ENCODE measurements at regions not wholly inside any gene's neighbourhood (a gene's known extent, or its start where the extent isn't known, plus 50 kb on each side); places are given as distances from the start of the nearest gene placed in this dataset.
A peak's percentile ranks its signal among the peaks of the same experiment; 100 is the strongest.

DNA sequence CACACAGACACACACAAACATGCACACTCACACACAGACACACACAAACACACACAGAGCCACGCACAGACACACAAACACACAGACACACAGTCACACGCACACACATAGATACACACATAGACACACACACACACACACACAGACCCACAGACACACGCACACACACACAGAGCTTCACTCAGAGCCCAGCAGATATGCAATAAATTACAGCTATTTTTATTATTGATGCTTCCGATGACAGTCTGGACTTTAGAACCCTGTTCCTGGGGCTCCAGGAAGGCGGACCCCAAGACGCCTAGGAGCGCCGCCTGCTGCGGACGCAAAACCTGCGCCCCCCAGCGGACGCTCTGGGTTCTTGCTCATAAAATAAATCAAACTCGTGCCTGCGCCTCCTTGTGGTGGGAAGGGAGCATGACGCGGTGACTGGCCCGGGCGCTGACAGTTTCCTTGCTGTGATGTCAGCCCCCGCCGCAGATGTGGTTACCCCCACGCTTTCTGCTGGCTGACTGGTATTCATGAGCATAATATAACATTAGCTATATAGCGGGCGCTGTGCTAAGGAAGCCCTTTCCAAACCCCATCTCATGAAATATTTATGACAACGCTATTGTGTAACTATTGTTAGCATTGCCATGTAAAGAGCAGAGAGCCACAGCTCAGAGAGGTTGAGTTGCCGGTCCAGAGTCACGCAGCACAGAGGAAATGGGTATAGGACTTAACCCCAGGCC is 64.4 kb upstream of the TM9SF2 start:
- DNase-seq (ENCODE audit: low read depth in 1 of 2, low spot score in 1 of 2), result peak; percentile 89 to 91
- peaks cover 6% of the 10 kb centered on the region for H3K4me1 ChIP-seq (ENCODE audit: low read depth)
- no peaks in the 10 kb centered on the region for H3K9me3 ChIP-seq (ENCODE audit: low read depth)
- H3K4me3 ChIP-seq, result no peak overlapping the region
- TF ChIP-seq, protein P1, sequence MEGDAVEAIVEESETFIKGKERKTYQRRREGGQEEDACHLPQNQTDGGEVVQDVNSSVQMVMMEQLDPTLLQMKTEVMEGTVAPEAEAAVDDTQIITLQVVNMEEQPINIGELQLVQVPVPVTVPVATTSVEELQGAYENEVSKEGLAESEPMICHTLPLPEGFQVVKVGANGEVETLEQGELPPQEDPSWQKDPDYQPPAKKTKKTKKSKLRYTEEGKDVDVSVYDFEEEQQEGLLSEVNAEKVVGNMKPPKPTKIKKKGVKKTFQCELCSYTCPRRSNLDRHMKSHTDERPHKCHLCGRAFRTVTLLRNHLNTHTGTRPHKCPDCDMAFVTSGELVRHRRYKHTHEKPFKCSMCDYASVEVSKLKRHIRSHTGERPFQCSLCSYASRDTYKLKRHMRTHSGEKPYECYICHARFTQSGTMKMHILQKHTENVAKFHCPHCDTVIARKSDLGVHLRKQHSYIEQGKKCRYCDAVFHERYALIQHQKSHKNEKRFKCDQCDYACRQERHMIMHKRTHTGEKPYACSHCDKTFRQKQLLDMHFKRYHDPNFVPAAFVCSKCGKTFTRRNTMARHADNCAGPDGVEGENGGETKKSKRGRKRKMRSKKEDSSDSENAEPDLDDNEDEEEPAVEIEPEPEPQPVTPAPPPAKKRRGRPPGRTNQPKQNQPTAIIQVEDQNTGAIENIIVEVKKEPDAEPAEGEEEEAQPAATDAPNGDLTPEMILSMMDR (IDR thresholded peaks at IDR 0.05; ENCODE audit: low read depth, low read length), result peak; percentile 100
- no peaks in the 10 kb centered on the region for H3K27me3 ChIP-seq
- no peak overlapping the region for H3K27ac ChIP-seq
- H3K36me3 ChIP-seq, result no peaks in the 10 kb centered on the region

DNA sequence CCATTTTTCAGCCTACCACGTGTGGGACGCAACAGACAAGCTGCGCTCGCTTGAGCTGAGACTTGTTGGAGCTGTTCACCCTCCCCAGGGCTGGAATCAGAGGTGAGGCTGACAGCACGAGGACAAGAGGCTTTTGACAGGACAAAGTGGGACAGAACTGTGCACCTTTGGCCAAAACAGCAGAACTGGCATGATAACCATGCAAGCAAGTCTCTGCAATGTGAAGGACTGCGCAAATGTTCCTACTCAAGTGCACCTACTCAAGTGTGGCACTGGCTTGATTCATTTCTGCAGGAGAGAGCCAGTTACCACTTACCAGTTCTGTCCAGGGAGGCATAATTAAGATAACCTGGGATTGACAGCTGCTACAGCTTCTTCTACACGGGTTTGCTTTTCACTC is 62.2 kb upstream of the TM9SF2 start:
- Histone ChIP-seq H3K27ac (no peak overlapping the region), H3K4me3 (no peak overlapping the region), H3K27me3 (no peaks in the 10 kb centered on the region), H3K9me3 (ENCODE audit: low read depth) (no peaks in the 10 kb centered on the region), H3K4me1 (ENCODE audit: low read depth) (no peaks in the 10 kb centered on the region), H3K36me3 (no peaks in the 10 kb centered on the region)
- TF ChIP-seq, protein P1 (IDR thresholded peaks at IDR 0.05; ENCODE audit: low read depth, low read length), result no peak
- DNase-seq (ENCODE audit: low read depth in 1 of 2, low spot score in 1 of 2), result peak in 1 of 2 donors; percentile 30

DNA sequence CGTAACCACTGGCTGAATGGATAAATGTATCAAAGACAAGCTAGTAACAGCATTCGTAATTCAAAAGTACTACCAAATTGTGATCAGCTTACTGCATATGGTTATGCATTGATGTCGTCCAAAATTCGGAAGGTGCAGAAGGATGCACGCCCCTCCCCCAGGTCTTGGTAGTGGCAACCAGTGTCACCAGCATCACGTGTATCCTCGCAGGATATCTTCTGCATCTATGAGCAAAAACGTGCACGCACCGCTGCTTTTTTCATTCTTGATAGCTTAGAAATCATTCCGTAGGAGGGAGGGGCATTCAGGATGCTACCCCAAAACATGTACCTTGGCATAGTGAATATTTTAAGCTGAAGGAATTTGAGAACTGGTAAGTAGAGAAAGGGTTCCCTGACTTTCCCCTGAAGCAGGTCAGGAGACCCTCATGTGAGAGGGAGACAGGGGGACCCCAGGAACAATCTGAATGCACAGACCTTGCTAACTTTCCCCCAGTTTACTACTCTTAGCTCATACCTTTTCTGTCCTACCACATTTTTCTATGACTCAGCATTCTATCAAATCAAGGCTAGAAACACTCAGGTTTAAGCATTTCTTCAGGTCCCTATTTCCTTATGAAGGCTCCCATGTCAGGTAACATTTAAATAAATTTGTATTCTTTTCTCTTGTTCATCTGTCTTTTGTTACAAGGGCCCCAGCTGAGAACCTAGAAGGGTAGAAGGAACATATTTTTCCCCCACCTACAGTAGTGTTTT is 61.2 kb upstream of the TM9SF2 start:
- H3K36me3 ChIP-seq, result no peaks in the 10 kb centered on the region
- H3K9me3 ChIP-seq (ENCODE audit: low read depth), result no peaks in the 10 kb centered on the region
- H3K27ac ChIP-seq, result no peak overlapping the region
- no peaks in the 10 kb centered on the region for H3K27me3 ChIP-seq
- no peak for DNase-seq (ENCODE audit: low read depth in 1 of 2, low spot score in 1 of 2)
- TF ChIP-seq, protein P1 (IDR thresholded peaks at IDR 0.05; ENCODE audit: low read depth, low read length), result no peak
- H3K4me3 ChIP-seq, result no peak overlapping the region
- no peaks in the 10 kb centered on the region for H3K4me1 ChIP-seq (ENCODE audit: low read depth)

DNA sequence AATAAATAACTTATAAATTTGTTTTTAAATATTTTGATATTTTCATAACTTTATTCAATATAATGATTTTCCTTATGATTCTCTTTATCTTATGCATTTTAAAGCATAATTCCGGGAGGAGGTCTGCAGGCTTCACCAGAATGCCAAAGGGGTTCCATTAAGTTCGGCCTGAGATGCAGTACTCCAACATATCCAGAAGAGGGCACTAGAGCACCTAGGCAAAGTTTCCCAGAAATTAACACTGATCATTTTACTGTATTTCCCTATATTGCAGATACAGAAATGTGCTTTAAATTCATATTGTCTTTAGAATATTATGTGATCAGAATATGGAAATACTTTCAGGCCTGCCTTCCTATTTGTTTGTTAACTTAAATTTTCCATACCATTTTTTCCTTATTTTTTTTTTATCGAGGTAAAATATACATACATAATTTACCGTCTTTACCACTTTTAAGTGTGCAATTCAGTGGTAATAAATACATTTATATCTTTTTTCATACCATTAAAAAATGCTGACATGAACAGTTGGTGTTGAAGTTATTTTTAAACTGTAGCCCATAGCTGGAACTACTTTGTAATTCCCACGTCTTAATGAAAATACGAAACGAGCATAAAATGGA is 58.9 kb upstream of the TM9SF2 start:
- no peak overlapping the region for H3K27ac ChIP-seq
- H3K27me3 ChIP-seq, result no peaks in the 10 kb centered on the region
- DNase-seq (ENCODE audit: low read depth in 1 of 2, low spot score in 1 of 2), result peak; percentile 67 to 68
- H3K36me3 ChIP-seq, result no peaks in the 10 kb centered on the region
- no peaks in the 10 kb centered on the region for H3K4me1 ChIP-seq (ENCODE audit: low read depth)
- H3K9me3 ChIP-seq (ENCODE audit: low read depth), result no peaks in the 10 kb centered on the region
- no peak overlapping the region for H3K4me3 ChIP-seq
- TF ChIP-seq, protein P1 (IDR thresholded peaks at IDR 0.05; ENCODE audit: low read depth, low read length), result peak; percentile 83

DNA sequence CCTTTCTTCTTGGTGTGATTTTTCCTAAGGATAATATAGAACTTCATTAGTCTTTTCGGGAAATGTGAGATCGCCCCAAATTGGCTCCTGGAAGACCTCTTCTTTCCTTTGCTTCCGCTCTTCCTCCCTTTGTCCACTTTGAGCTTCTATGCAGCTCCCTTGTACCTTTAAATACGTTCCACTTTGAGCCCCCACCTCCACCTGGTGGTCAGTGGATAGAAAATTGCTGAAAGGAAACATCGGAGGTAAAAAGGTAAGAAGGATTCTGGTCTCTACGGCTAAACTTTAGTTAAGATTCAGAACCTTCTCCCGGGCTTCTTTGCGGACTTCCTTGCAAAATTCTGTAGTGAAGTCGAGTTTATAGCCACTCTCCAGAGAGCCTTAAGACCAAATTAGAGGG is 55.0 kb upstream of the TM9SF2 start:
- H3K36me3 ChIP-seq, result no peaks in the 10 kb centered on the region
- no peak overlapping the region for H3K4me3 ChIP-seq
- no peak overlapping the region for H3K27ac ChIP-seq
- DNase-seq (ENCODE audit: low read depth in 1 of 2, low spot score in 1 of 2), result no peak
- H3K27me3 ChIP-seq, result no peaks in the 10 kb centered on the region
- TF ChIP-seq, protein P1 (IDR thresholded peaks at IDR 0.05; ENCODE audit: low read depth, low read length), result no peak
- H3K4me1 ChIP-seq (ENCODE audit: low read depth), result no peaks in the 10 kb centered on the region
- H3K9me3 ChIP-seq (ENCODE audit: low read depth), result no peaks in the 10 kb centered on the region
